ENCODE measurements at regions not wholly inside any gene's neighbourhood (a gene's known extent, or its start where the extent isn't known, plus 50 kb on each side); places are given as distances from the start of the nearest gene placed in this dataset.

DNA sequence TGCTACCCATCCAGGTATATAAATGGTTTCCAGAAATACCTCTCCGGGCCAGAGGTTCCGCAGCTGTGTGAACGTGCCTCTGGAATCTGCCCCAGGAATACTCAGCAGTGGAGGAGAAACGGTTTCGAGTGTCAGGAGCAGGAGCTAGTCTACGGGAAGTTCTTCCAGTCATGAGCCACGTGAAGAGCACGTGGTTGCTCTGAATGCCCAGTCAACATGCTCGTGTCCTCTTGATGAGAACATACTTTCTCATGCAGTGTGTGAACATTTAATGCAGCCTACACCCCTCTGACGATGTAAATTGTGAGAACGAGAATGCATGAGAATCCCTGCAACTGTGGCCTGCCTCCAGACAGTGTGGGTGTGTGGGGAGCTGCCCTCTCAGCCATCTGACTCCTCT lies 277.0 kb upstream of the SHH start:
- DNase-seq = no peak

DNA sequence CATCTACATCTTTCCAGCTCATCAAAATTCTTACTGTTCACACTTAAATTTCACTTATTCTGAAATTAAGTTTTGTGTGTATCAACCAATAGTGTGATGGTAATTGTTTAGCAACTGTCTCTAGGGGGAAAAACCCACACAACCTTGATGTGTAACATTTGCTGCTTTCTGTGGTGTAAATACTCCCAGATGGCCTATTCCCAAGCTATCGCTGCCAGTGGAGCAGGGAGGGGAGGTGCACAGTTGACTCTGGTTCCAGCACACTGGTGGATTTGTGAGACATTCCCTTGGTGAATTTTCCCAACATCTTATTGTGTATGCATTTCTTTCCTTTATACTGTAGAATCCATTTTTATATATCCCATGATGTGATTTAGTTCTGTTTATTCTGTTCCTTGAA lies 275.9 kb upstream of the SHH start:
- DNase-seq = no peak

DNA sequence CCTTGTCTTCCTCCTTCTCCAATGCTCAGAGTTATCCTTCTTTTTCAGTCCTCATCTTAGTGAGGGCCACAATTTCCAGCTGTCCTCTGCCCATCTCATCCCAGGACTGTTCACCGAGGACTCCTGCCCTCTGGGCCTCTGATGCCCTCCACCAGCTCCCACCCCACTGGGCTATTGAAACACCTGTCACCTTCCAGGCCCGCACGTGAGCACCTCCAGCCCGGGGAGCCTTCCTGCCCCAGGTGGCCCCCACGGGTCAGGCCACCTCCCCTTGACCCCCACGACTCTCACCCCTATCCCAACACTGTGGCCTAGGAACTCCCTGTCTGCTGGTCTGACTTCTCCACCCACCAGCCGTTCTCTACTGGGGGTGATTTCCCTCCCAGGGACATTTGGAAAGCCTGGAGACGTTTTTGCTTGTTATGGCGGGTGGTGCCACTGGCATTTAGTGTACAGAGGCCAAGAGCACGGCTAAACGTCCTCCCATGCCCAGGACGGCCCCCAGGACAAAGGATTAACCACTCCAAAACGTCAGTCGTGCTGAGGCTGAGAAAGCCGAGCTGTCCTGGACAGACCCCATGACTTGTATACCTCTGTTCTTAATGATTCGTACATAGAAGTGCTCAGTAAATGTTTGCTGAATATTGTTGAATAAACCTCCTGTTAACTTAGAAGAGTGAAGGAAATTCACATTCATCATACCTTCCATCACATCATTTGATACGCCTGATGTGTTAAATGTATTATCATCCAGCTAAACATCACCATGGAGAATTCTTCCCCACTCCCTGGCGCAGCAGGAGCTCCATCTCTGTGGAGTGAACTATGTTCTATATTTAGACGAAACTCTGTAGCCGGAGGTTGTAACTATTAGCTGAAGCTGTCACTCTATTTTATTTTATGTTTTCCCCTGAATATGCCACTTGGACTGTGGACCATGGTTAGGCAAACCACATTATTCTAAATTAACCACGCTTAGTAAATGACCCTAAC lies 270.1 kb upstream of the SHH start:
- DNase-seq = no peak

DNA sequence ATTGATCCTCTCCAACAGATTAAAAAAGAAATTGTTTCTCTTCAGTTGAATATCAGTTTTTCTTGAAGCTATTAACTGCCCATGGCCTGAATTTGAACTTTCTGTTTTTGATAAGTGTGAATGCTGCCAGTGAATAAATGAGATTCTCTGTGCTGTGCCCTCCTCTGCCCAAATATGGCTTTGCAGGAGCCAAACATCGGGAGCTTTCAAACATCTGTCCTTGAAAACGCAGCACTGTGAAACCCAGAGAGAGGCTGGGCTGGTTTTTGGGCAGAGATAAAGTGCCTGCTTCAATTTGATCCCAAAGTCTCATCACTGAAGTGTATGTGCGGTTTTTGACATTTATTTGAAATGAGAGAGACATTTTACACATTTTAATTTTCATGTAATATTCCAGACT lies 268.3 kb upstream of the SHH start:
- no peak for DNase-seq

DNA sequence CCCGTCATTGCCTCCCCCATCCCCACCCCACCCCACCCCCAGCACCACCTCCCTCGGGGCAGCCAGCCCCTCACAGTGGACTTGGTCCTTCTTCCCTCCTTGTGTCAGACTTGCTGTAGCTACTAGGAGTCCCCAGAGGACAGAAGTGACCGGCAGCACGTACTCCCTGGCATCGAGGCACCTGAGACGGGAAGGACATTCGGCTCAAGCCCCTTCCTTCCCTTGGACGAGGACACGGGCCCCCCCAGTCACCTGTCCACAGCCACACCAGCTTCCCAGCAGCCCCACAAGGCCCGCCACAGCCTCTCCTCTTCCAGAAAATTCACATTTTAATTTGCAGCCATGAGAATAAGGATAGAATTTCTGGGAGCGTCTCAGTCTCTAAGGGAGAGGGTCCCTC lies 267.8 kb upstream of the SHH start:
- no peak for DNase-seq

DNA sequence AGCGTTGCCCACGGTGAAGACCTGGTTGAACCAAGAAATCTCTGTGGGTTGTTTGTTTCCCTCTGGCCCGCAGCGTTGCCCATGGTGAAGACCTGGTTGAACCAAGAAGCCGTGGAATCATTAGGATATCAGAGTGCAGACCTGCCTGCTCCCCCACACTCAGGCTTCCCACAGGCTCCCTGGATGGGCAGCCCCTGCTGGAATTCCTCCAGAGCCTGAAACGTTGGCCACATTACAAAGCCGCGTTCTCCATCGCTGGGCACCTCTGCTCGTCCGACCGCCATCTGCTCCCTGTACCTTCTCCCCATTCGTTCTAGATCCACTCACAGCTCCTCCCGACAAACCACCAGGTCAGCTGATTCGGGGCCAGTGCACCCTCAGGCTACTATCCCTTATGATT lies 266.9 kb upstream of the SHH start:
- no peak for DNase-seq

DNA sequence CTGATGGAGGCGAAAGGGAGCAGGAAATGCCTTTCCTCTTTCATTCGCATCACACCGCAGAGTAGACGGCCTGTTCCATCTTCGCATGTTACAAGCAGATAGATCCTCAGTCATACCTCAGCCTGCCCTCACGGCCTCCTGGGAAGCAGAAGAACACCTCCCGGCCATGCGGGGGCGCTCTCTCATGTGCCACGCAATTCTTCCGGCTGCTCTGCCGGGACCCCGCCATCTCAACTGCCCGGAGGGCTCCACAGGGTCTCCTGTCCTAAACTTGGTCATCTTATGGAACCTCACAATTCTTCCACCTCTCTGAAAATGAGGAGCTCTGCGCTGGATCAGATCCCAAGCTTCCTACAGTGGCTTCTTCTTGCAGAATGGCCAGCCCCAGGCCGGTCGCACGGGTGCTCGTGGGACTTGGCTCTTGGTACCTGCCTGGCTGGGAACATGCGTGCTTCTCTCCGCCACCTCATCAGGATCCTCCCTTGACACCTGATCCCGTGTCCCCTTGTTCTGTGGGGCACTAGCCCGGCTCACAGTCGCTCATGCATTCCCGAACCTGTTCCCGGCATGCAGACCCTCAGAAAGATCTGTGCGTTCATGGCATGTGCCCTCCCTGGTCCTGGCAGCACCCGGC lies 262.8 kb upstream of the SHH start:
- no peak for DNase-seq

DNA sequence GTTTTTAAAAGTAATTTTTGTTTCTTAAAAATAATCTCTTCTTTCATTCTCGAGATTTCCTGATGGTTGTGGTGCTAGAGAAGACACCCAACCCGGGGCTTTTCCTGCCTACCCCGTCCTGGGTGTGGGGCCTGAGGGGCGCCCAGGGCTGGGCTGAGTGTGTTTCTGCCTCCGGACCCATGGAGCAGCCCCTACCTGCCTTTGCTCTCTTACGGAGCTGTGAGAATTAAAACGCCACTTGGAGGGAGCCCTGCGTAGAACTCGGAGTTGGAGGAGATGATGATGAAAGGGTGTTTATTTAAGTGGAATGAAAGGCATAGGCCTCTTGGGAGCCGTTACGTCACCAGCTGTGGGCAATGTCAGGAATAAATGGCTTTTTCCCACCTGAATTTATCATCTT lies 261.8 kb upstream of the SHH start:
- DNase-seq = peak; percentile 17

DNA sequence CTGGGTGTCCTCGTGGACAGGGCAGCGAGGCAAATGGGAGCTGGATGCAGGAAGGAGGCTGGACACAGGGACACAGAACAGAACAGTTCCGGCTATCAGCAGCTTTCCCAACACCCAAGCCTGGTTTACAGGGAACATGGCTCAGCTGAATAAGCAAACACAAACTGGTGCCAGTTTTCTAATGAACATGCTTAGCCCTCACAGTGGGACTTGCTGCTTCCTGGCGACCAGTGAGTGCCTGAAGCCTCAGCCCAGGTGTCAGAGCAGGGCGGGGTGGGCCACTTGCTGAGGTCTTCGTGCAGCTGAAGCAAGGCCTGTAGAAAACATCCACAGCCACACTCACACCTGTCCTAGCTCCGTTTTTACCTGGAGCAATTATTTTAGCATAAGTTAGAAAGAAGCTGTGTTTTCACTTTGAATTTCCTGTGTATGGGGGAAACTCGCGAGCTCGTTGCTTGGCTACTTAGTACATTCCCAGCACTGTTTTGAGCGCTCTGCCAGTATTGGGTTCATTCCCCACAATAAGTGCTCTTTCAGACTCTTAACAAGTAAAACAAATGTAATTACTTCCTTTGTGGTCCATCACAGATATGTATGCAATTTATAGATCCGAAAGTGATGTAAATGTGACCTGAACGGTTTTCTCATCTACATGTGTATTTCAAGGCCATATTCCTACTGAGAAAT lies 261.2 kb upstream of the SHH start:
- DNase-seq = no peak

DNA sequence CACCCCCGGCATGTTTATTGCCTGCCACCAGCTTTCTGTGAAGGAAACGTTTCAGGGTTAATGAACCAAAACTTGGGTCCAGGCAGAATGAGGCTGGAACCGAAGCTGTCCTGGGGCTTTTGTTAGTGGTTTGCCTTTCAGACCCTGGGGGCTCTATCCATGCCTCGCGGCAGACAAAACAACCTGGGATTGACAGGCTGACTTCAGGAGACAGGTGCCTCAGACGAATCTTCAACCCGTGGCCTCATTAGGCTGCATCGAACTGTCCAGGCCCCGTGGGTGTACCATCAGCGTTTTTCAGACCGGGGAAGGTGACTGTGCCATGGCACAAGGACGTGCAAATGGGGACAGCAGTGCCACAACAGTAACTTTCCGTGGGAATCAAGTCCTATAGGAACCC lies 259.3 kb upstream of the SHH start:
- no peak for DNase-seq

DNA sequence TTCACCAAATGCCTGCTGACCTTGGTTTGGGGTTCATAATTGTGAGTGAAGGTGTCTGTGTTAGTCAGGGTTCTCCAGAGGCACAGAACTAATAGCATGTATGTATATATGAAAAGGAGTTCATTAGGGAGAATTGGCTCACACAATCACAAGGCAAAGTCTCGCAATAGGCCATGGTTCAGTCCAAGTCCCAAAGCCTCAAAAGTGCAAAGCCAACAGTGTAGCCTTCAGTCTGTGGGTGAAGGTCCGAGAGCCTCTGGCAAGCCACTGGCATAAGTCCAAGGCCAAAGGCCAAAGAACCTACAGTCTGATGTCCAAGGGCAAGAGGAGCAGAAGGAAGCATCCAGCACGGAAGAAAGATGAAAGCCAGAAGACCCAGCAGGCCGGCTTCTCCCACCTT lies 257.6 kb upstream of the SHH start:
- DNase-seq = no peak

DNA sequence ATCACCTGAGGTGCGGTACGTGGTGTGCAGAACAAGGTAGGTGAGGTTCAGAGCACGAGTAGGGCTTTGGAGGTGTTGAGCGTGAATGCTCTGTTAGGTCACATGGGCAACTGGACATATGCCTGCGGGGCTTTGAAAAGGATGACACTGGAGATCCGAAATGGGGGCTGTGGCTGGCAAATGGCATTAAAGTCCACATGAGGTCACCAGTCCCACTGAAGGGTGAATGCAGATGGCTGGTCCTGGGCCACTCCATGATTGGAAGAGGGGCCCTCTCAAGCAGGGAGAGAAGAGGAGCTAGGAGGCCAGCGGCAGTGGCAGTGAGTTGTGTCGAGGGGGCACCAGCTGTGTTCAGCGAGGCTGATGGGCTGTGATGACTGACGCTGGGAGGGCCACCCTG lies 254.9 kb upstream of the SHH start:
- no peak for DNase-seq

DNA sequence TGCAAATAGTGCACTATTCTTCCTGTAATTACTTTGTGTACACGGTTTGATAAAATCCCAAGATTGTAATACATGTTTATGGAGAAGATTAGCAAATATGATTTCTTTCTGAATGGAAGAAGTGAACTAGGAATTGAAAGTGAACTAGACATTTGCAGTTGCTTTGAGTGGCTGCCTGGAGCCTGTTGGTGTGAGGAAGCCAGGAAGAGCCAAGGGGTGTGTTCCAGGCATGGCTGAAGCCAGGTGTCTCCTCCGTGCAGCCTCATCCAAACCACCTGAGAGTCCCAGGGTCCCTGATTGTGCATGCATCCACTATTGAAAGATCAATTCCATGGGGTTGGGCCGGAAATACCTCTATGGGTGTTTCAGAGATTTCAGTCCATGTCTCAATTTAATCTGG lies 253.1 kb upstream of the SHH start:
- no peak for DNase-seq

DNA sequence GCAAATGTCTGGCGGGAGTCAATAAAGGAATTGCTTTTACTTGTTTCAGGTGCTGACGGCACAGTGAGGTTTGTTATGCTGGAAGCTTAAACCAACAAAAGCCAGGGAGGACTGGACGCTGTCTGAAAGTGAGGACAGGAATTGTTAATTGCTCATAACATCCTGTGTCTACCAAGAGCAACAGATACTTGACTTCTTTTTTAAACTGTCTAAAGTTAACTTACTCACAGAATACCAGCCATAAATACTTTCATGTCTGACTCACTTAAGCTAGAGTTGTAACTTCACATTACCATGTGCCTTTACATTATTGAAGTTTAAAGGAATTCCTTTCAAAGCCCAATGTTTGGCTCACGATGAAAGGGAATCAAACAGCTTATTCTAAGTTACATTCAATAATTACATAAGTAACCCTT lies 252.7 kb upstream of the SHH start:
- no peak for DNase-seq

DNA sequence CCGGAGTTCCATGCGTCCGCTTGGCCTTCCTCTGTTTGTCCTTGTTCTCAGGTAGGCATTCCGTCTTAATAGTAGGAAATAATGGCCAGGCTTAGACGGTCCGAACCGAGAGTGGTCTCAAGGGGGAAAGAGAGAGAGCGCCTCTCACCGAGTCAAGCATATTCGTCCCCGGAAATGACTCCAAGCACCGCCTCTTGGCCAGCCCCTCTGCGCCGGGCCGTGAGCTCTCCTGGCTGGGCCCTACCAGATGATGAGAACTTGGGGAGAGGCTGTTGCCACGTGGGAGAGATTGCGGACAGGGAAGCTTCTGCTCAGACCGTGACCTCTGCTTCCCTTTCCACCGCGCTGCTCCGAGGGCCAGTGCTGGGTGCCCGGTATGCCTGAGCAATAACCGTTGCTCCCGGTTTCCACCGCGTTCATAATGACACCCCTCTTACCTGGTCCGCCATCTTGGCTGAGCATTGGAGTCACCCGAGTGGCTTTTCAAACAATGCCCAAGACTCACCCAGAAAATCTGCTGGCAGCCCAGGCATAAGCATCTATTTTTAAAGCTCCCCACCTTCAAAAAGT lies 251.1 kb upstream of the SHH start:
- no peak for DNase-seq

DNA sequence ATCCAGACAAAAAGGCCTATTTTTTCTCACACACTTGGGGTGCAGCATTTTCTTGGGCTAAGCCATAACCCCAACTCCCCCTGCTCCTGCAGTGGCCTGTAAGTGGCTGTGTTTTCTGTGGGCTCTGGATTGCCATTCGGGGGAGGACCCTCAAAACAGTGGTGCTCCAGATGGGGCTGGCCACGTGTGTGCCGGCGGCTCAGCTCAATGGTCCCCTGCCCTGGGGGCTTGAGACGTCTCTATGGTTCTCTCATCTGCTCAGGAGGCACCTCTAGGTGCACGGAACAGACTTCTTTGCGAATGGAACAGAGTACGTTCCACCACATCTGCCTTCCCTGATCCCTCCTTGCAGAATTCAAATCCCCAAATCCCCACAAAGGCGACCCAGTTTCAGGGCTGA lies 250.0 kb upstream of the SHH start:
- DNase-seq = no peak

DNA sequence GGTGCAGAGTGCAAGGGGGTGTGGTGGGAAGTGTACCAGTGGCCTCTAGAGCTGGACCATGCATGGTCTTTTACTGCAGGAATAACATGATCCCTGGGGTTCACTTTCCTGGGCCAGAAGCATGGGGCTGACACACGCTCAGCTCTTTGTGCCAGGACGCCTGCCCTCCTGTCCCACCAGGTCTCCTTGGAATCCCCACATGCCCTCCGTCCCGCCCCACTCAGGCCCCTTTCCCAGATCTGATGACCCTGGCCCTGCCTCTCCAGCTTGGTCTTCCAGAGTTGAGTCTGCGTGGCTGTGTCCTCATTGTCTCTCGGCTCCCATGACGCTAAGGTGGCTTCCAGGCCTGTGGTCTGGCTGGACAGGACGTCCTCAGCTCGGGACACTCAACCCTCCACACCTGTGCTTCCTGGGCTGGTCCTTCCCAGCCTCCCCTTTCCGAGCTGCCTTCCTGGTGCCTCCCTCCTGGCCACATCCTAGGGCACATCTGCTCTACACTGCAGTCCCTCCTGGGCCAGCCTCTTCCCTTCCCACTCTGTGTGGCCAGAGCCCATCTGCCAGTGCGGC lies 249.5 kb upstream of the SHH start:
- no peak for DNase-seq

DNA sequence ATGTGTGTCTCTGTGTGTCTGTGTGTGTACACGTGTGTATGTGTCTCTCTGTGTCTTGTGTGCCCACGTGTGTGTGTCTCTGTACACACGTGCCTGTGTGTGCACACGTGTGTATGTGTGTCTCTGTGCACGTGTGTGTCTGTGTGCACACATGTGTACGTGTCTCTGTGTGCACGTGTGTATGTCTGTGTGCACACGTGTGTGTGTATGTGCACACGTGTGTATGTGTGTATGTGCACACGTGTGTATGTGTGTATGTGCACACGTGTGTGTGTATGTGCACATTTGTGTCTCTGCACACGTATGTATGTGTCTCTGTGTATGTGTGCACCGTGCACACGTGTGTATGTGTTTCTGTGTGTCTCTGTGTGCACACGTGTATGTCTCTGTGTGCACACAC lies 248.7 kb upstream of the SHH start:
- no peak for DNase-seq

DNA sequence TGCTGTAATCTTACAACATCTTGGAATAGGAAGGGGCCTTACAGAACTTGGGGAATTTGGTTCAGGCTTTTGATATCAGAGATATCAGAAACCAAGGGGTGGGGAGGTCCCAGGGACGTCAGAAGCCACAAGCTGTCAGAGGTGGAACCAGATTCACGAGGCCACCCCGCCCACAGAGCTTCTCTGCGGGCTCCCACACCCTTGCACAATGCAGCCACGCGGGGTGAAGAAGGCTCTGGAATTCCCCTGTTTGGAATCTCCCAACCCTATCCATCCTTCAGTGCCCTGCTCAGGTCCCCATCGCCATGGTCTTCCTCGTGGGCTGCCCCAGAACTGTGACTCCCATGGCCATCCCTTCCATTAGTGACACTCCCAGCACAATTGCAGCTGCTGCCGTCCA lies 247.1 kb upstream of the SHH start:
- DNase-seq = no peak

DNA sequence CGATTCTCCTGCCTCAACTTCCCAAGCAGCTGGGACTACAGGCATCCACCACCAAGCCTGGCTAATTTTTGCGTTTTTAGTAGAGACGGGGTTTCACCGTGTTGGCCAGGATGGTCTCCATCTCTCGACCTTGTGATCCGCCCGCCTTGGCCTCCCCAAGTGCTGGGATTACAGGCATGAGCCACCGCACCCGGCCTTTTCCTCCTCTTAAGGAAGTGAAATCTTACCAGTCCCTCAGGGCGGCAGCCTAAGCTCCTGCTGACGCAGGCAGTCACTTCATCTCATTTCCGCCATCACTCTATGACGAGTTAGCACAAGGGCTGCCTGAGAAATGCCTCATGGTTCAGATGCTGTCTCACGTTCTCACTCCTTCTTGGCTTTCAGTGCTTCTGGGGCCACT lies 246.0 kb upstream of the SHH start:
- no peak for DNase-seq

DNA sequence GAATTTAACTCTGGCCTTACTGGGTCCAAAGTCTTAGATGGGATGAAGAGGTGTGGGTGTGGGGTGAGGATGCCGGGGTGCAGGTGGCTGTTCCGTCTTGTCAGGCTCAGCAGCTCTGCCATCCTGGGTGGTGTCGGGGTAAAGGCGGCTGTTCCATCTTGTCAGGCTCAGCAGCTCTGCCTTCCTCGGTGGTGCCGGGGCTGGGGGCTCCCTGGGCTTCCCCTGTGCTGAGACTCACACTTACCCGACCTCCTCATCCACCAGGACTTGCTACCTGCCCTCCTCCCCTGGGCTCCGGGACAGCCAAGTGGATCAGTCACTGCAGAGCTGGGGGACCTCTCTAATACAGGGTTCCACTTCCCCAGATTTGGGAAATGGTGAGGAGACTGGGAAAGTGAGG lies 244.3 kb upstream of the SHH start:
- no peak for DNase-seq

DNA sequence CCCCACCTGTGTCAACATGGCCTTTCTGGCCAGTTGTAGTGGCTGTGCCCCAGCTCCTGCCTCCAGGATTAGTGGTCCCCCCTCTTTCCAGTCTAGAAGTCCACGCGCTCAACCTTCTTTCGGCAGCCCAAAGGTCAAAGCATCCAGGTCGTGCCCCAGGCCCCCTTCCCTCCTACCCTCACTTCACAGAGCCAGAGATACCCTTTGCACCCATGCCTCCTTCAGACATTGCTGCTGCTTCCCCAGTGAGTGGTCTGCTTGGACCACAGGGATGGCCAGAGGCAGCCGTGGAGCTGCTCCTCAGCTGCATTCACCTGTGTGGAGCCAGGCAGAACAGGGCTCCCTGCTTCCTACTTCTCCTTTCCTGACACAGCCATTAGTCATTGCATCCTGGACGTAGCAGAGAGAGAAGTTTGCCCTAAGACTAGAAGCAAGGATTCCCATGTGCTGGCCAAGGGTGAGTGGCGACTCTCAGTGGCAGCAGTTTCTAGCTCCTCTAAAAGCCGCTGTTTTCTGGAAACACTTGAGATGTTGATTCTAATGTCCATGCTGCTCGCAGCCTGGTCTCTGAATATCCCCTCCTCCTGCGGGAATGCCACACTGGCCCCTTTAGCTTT lies 243.1 kb upstream of the SHH start:
- DNase-seq = no peak

DNA sequence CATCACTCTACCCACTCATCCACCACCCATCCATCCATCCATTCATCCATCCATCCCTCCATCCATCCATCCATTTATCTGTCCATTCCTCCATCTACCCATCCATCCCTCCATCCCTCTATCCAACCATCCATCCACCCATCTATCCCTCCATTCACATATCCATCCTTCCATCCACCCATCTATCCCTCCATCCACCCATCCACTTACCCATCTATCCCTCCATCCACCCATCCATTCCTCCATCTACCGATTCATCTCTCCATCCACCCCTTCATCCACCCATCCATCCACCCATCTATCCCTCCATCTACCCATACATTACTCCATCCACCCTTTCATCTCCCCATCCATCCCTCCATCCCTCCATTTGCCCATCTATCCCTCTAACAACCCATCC lies 239.6 kb upstream of the SHH start:
- no peak for DNase-seq
